Esophagus squamous epithelium (tissue), 4 donors: ENCODE measurements at regions not wholly inside any gene's neighbourhood (a gene's known extent, or its start where the extent isn't known, plus 50 kb on each side); places are given as distances from the start of the nearest gene placed in this dataset.

Experiments used
- CTCF ChIP-seq, 6 experiments: fragments of 450-650 bp in 4 of 6; fragments of 200-600 bp in 2 of 6; sonication (generic) in 2 of 6; IDR thresholded peaks; one replicate each; pipeline ENCODE4 v1.5.1; 2016 to 2019; ENCODE audit warnings: antibody characterized with exemption in 6 of 6, mild to moderate bottlenecking in 4 of 6, moderate library complexity in 4 of 6
- POLR2A ChIP-seq, 4 donors: fragments of 450-650 bp; IDR thresholded peaks; one replicate each; pipeline ENCODE4 v1.6.1; 2017; ENCODE audit warnings: antibody characterized with exemption in 4 of 4, mild to moderate bottlenecking in 4 of 4, moderate library complexity in 3 of 4

GRCh38 chr12:48422060-48422459 is 50.3 kb upstream of the ANP32D start:
- no peak for TF ChIP-seq POLR2A (IDR thresholded peaks at IDR 0.05)
- no peak for TF ChIP-seq CTCF (IDR thresholded peaks at IDR 0.05)
